Sigmoid colon (tissue), 4 donors: ENCODE measurements at regions not wholly inside any gene's neighbourhood (a gene's known extent, or its start where the extent isn't known, plus 50 kb on each side); places are given as distances from the start of the nearest gene placed in this dataset.

Source experiments
- POLR2A ChIP-seq, 2 donors: fragments of 450-650 bp; IDR thresholded peaks; one replicate each; pipeline ENCODE4 v1.6.1; 2016; ENCODE audit warnings: antibody characterized with exemption in 2 of 2, mild to moderate bottlenecking in 2 of 2, moderate library complexity in 2 of 2
- POLR2AphosphoS5 ChIP-seq, 4 donors: sonication (generic); formaldehyde crosslinking; IDR thresholded peaks; one replicate each; pipeline ENCODE4 v1.6.1; 2017; ENCODE audit warnings: antibody characterized with exemption in 4 of 4
- TF ChIP-seq, protein P1 (sequence below), 4 experiments: fragments of 450-650 bp in 3 of 4; fragments of 200-600 bp in 1 of 4; IDR thresholded peaks; one replicate each; pipeline ENCODE4 v1.5.1; 2016 to 2019; ENCODE audit warnings: antibody characterized with exemption in 4 of 4, mild to moderate bottlenecking in 3 of 4, moderate library complexity in 2 of 4

DNA sequence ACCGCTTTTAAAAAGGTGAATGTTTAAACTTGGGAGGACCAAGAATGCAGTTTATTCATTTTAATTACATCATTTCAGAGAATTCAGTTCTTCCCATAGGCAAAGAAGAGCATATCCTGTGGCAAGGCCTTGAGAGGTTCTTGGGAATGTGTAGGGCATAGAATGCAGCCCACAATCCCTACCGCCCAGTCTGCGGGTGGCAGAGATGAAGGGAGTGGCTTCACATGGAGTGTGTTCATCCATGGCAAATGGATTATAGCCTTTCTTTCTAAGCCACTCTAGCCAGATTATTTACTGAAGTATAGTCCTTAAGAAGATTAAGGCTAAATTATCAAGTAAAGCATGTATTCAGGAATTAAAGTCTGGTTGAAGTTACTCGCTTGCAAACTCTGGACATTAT, 97.4 kb downstream of the TSPAN8 start:
- TF ChIP-seq, protein P1, sequence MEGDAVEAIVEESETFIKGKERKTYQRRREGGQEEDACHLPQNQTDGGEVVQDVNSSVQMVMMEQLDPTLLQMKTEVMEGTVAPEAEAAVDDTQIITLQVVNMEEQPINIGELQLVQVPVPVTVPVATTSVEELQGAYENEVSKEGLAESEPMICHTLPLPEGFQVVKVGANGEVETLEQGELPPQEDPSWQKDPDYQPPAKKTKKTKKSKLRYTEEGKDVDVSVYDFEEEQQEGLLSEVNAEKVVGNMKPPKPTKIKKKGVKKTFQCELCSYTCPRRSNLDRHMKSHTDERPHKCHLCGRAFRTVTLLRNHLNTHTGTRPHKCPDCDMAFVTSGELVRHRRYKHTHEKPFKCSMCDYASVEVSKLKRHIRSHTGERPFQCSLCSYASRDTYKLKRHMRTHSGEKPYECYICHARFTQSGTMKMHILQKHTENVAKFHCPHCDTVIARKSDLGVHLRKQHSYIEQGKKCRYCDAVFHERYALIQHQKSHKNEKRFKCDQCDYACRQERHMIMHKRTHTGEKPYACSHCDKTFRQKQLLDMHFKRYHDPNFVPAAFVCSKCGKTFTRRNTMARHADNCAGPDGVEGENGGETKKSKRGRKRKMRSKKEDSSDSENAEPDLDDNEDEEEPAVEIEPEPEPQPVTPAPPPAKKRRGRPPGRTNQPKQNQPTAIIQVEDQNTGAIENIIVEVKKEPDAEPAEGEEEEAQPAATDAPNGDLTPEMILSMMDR (IDR thresholded peaks at IDR 0.05): no peak
- TF ChIP-seq POLR2A (IDR thresholded peaks at IDR 0.05) (no peak), POLR2AphosphoS5 (IDR thresholded peaks at IDR 0.05) (no peak)
